ENCODE measurements at regions not wholly inside any gene's neighbourhood (a gene's known extent, or its start where the extent isn't known, plus 50 kb on each side); places are given as distances from the start of the nearest gene placed in this dataset.

- H3K4me3 Mint-ChIP-seq, result no peak overlapping the region
- CTCF ChIA-PET, result no interaction called here
Measured at GRCh38 chr13:57815600-57815999, 184.1 kb downstream of the PCDH17 start.

DNA sequence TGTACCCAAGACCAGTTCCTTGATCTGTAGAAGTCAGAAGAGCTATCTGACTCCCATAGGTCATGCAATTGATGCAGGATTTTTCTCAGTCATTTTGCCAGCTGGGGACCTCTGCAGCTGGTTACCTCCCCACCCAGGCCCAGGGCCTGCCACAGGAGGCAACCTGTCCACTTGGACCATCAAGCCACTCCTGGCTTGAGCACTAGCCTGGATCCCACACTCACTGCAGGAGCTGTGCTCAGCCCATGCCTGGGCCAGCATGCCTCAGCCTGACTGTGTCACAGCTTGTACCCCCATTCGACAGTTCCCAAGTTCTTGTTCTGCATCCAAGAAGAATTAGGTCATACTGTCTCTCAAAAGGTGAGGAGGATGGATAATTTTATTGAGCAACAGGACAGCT is 189.4 kb downstream of the PCDH17 start:
- Mint-ChIP-seq H3K27ac (no peak overlapping the region), H3K4me3 (no peak overlapping the region), H3K9me3 (ENCODE audit: insufficient read depth) (peaks cover 2% of the 10 kb centered on the region), H3K4me1 (no peaks in the 10 kb centered on the region), H3K27me3 (no peaks in the 10 kb centered on the region)
- Histone ChIP-seq H2AFZ (ENCODE audit: insufficient read depth, low read depth, low read length, poor library complexity, severe bottlenecking) (no peak overlapping the region), H3K4me1 (ENCODE audit: control insufficient read depth in 2 of 2, insufficient read depth in 2 of 2, low read length in 2 of 2) (no peaks in the 10 kb centered on the region), H3K36me3 (replicated peaks in 1 of 2; ENCODE audit: control extremely low read depth in 1 of 2, control insufficient read depth in 1 of 2, extremely low read depth in 1 of 2, insufficient read depth in 2 of 2, low read length in 1 of 2) (no peaks in the 10 kb centered on the region), H3K9me3 (ENCODE audit: control extremely low read depth in 1 of 3, control insufficient read depth in 2 of 3, insufficient read depth in 1 of 3, low read length in 2 of 3) (peaks cover 0 to 17% (median 0%) of the 10 kb centered on the region in 3 donors), H3K4me2 (replicated peaks; ENCODE audit: low read depth, low read length, poor library complexity, severe bottlenecking) (no peak overlapping the region), H4K20me1 (ENCODE audit: control insufficient read depth, insufficient read depth, low read length, poor library complexity, severe bottlenecking) (no peaks in the 10 kb centered on the region), H3K79me2 (ENCODE audit: control insufficient read depth, insufficient read depth, low read length) (no peaks in the 10 kb centered on the region), H3K27me3 (replicated peaks in 1 of 4; ENCODE audit: control extremely low read depth in 1 of 4, control insufficient read depth in 3 of 4, insufficient read depth in 4 of 4, low read length in 3 of 4) (no peaks in the 10 kb centered on the region), H3K9ac (ENCODE audit: low read length) (no peak overlapping the region), H3K27ac (ENCODE audit: low read length in 2 of 2) (no peak overlapping the region), H3K4me3 (ENCODE audit: control extremely low read depth in 1 of 5, extremely low read depth in 1 of 5, insufficient read depth in 1 of 5, low read depth in 2 of 5, low read length in 4 of 5) (no peak overlapping the region)
- intact Hi-C loops (cut with micrococcal nuclease), result no loop called here
- WGBS (ENCODE audit: insufficient coverage), result 60% methylated on average over 1 of the region's 1 CpG
- CTCF ChIA-PET, result no interaction called here
- no peak for TF ChIP-seq EZH2 (IDR thresholded peaks at IDR 0.05; ENCODE audit: borderline replicate concordance, insufficient read depth, low read depth, low read length, poor library complexity, severe bottlenecking)
- POLR2A ChIA-PET, result no interaction called here
- ATAC-seq (ENCODE audit: low read depth) (no peak), DNase-seq (no peak)

More at GRCh38 chr13:57815600-57815999, 184.1 kb downstream of the PCDH17 start:
- intact Hi-C loops (cut with micrococcal nuclease), result no loop called here
- no peaks in the 10 kb centered on the region for H3K9me3 ChIP-seq (ENCODE audit: control extremely low read depth in 1 of 3, control insufficient read depth in 2 of 3, insufficient read depth in 1 of 3, low read length in 2 of 3)
- DNase-seq (no peak), ATAC-seq (ENCODE audit: low read depth) (no peak)
- H2AFZ ChIP-seq (ENCODE audit: insufficient read depth, low read depth, low read length, poor library complexity, severe bottlenecking), result no peak overlapping the region
- no peaks in the 10 kb centered on the region for H3K27me3 Mint-ChIP-seq
- no peaks in the 10 kb centered on the region for H3K36me3 ChIP-seq (replicated peaks in 1 of 2; ENCODE audit: control extremely low read depth in 1 of 2, control insufficient read depth in 1 of 2, extremely low read depth in 1 of 2, insufficient read depth in 2 of 2, low read length in 1 of 2)
- WGBS (ENCODE audit: insufficient coverage), result 88% methylated on average over 1 of the region's 1 CpG
- H3K79me2 ChIP-seq (ENCODE audit: control insufficient read depth, insufficient read depth, low read length), result no peaks in the 10 kb centered on the region
- no peak overlapping the region for H3K4me2 ChIP-seq (replicated peaks; ENCODE audit: low read depth, low read length, poor library complexity, severe bottlenecking)
- H3K4me3 ChIP-seq (ENCODE audit: control extremely low read depth in 1 of 5, extremely low read depth in 1 of 5, insufficient read depth in 1 of 5, low read depth in 2 of 5, low read length in 4 of 5), result no peak overlapping the region
- POLR2A ChIA-PET, result no interaction called here
- H3K4me1 ChIP-seq (ENCODE audit: control insufficient read depth in 2 of 2, insufficient read depth in 2 of 2, low read length in 2 of 2), result no peaks in the 10 kb centered on the region
- H3K9me3 Mint-ChIP-seq (ENCODE audit: insufficient read depth), result no peaks in the 10 kb centered on the region
- no peak overlapping the region for H3K27ac Mint-ChIP-seq
- H3K27ac ChIP-seq (ENCODE audit: low read length in 2 of 2), result no peak overlapping the region
- H3K27me3 ChIP-seq (replicated peaks in 1 of 4; ENCODE audit: control extremely low read depth in 1 of 4, control insufficient read depth in 3 of 4, insufficient read depth in 4 of 4, low read length in 3 of 4), result no peaks in the 10 kb centered on the region
- H3K4me1 Mint-ChIP-seq, result no peaks in the 10 kb centered on the region
- H3K9ac ChIP-seq (ENCODE audit: low read length), result no peak overlapping the region
- TF ChIP-seq, protein P1, sequence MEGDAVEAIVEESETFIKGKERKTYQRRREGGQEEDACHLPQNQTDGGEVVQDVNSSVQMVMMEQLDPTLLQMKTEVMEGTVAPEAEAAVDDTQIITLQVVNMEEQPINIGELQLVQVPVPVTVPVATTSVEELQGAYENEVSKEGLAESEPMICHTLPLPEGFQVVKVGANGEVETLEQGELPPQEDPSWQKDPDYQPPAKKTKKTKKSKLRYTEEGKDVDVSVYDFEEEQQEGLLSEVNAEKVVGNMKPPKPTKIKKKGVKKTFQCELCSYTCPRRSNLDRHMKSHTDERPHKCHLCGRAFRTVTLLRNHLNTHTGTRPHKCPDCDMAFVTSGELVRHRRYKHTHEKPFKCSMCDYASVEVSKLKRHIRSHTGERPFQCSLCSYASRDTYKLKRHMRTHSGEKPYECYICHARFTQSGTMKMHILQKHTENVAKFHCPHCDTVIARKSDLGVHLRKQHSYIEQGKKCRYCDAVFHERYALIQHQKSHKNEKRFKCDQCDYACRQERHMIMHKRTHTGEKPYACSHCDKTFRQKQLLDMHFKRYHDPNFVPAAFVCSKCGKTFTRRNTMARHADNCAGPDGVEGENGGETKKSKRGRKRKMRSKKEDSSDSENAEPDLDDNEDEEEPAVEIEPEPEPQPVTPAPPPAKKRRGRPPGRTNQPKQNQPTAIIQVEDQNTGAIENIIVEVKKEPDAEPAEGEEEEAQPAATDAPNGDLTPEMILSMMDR (IDR thresholded peaks at IDR 0.05), result no peak
- no peak for TF ChIP-seq EZH2 (IDR thresholded peaks at IDR 0.05; ENCODE audit: borderline replicate concordance, insufficient read depth, low read depth, low read length, poor library complexity, severe bottlenecking)
- no peaks in the 10 kb centered on the region for H4K20me1 ChIP-seq (ENCODE audit: control insufficient read depth, insufficient read depth, low read length, poor library complexity, severe bottlenecking)
